ENCODE measurements at regions not wholly inside any gene's neighbourhood (a gene's known extent, or its start where the extent isn't known, plus 50 kb on each side); places are given as distances from the start of the nearest gene placed in this dataset.

GRCh38 chr15:91790836-91791235 is 62.7 kb upstream of the SLCO3A1 start:
- TF ChIP-seq, protein P1, sequence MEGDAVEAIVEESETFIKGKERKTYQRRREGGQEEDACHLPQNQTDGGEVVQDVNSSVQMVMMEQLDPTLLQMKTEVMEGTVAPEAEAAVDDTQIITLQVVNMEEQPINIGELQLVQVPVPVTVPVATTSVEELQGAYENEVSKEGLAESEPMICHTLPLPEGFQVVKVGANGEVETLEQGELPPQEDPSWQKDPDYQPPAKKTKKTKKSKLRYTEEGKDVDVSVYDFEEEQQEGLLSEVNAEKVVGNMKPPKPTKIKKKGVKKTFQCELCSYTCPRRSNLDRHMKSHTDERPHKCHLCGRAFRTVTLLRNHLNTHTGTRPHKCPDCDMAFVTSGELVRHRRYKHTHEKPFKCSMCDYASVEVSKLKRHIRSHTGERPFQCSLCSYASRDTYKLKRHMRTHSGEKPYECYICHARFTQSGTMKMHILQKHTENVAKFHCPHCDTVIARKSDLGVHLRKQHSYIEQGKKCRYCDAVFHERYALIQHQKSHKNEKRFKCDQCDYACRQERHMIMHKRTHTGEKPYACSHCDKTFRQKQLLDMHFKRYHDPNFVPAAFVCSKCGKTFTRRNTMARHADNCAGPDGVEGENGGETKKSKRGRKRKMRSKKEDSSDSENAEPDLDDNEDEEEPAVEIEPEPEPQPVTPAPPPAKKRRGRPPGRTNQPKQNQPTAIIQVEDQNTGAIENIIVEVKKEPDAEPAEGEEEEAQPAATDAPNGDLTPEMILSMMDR (IDR thresholded peaks at IDR 0.05; ENCODE audit: insufficient read depth, low read length, poor library complexity, severe bottlenecking), result no peak
- TF ChIP-seq EZH2phosphoT487 (conservative IDR thresholded peaks at IDR 0.05; ENCODE audit: low read length), result no peak

Measured in SU-DHL-6 (cell line).